ENCODE measurements at regions not wholly inside any gene's neighbourhood (a gene's known extent, or its start where the extent isn't known, plus 50 kb on each side); places are given as distances from the start of the nearest gene placed in this dataset.

- no peak for TF ChIP-seq CTCF (IDR thresholded peaks at IDR 0.05)
- no peak for TF ChIP-seq POLR2A (IDR thresholded peaks at IDR 0.05; ENCODE audit: low read depth)
- no peak for TF ChIP-seq POLR2AphosphoS5 (IDR thresholded peaks at IDR 0.05)
These were observed 54.0 kb upstream of the CYP1B1 start for GRCh38 chr2:38129987-38130386.
